HG03439 (cell line): ENCODE measurements at regions not wholly inside any gene's neighbourhood (a gene's known extent, or its start where the extent isn't known, plus 50 kb on each side); places are given as distances from the start of the nearest gene placed in this dataset.
"Not testable (repeated sequence)": the region's sequence is repeated elsewhere in the genome, so short reads cannot be mapped to it uniquely, and the experiment has no call there.

Experiments
- ATAC-seq: cut with Tn5 transposase; IDR thresholded peaks from one replicate; pipeline ENCODE4 v1.9.1; 2021; ENCODE audit warnings: mild to moderate bottlenecking, moderate library complexity; ENCODE audit not compliant: unreplicated experiment

DNA sequence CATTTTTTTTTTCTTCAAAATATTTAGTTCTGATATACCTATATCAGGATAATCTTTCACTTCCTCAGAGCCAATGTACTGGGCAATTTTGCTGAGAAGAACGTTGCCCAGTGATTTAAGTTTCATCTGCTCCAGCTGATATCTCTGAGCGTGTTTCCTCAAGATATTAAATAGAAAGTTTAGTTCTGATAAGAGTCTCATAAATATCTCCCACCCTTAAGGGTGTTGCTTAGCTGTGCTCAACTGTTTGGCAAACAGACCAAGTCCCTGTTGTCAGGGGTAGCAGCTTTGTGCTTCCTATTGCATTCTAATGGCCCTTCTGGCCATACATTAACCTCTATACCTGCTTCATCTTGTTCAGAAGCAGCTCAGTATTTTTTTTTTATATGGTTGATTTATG, 84.7 kb upstream of the GPR141 start:
- ATAC-seq, result no peak

DNA sequence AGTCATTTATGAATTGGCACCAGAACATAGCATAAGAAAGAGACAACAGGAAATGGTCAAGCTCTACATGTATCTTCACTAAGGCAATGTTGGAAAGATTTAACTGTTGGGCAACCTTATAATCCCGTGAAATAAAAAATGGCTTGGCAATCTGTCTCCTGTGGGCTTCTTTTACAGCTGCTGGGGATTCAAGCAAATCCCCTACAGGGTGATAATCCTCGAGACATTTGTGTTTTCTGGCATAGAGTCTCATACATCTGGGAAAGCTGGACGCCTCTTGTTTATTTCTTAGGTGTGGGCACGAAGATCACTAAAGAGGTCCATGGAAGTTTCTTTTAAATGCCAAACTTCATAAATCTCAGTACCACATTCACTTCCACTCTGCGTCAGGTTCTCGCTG, 82.2 kb upstream of the GPR141 start:
- ATAC-seq, result no peak

DNA sequence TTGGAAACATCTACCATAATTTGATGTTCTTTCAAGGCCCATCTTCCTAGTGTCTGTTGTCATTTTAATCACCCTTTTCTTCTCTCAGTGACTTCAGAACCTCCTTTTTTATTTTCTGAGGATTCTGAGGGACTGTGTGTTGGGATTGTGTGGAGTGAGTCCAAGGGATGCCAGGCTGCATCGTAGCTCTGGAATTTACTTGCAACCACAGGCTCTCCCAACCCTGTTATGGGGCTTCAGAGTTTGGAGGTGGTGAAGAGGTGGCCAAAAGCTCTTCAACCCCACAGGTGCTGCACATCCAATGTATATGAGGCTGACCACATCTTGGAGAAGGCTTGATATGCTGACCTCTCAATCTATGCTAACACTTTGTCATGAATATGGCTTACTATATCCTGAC, 79.5 kb upstream of the GPR141 start:
- no peak for ATAC-seq

DNA sequence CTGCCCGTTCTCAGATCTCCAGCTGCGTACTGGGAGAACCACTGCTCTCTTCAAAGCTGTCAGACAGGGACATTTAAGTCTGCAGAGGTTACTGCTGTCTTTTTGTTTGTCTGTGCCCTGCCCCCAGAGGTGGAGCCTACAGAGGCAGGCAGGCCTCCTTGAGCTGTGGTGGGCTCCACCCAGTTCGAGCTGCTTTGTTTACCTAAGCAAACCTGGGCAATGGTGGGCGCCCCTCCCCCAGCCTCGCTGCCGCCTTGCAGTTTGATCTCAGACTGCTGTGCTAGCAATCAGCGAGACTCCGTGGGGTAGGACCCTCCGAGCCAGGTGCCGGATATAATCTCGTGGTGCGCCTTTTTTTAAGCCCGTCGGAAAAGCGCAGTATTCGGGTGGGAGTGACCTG, 66.2 kb upstream of the GPR141 start:
- not testable (repeated sequence) for ATAC-seq

DNA sequence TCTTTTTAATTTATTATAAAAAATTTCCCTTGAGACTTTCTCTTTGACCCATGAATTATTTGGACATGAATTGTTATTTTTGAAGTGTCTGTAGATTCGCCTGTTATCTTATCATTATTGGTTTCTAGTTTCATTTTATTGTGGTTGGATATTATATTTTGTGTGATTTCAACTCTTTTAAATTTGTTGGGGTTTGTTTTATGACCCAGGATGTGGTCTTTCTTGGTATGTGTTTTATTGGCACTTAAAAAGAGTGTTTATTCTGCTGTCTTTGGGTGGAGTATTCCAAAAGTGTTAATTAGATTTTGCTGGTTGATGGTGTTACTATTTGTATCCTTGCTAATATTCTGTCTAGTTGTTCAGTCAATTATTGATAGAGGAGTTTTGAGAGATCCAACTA, 50.5 kb upstream of the GPR141 start:
- ATAC-seq, result no peak
